HG03135 (cell line): ENCODE measurements at regions not wholly inside any gene's neighbourhood (a gene's known extent, or its start where the extent isn't known, plus 50 kb on each side); places are given as distances from the start of the nearest gene placed in this dataset.

Experiments
- ATAC-seq: cut with Tn5 transposase; IDR thresholded peaks from one replicate; pipeline ENCODE4 v1.9.1; 2021; ENCODE audit warnings: mild to moderate bottlenecking, moderate library complexity; ENCODE audit not compliant: unreplicated experiment

DNA sequence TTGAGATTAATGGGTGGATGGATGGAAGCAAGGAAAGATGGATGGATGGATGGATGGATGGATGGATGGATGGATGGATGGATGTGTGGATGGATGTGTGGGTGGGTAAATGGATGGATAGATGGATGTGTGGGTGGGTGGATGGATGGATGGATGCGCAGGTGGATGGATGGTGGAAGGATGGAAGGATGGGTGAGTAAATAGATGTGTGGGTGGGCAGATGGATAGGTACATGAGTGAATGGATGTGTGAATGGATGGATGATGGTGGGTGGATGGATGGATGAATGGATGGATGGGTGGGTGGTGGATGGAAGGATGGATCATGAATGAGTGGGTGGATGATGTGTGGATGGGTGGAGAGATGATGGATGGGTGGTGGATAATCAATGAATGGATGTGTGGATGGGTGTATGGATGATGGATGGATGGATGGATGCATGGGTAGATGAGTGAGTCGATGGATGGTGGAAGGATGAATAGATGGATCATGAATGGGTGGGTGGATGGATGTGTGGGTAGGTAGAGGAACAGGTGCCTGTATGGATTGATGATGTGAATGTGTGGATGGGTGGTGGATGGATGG lies 375.2 kb downstream of the BRD1 start:
- no peak for ATAC-seq

DNA sequence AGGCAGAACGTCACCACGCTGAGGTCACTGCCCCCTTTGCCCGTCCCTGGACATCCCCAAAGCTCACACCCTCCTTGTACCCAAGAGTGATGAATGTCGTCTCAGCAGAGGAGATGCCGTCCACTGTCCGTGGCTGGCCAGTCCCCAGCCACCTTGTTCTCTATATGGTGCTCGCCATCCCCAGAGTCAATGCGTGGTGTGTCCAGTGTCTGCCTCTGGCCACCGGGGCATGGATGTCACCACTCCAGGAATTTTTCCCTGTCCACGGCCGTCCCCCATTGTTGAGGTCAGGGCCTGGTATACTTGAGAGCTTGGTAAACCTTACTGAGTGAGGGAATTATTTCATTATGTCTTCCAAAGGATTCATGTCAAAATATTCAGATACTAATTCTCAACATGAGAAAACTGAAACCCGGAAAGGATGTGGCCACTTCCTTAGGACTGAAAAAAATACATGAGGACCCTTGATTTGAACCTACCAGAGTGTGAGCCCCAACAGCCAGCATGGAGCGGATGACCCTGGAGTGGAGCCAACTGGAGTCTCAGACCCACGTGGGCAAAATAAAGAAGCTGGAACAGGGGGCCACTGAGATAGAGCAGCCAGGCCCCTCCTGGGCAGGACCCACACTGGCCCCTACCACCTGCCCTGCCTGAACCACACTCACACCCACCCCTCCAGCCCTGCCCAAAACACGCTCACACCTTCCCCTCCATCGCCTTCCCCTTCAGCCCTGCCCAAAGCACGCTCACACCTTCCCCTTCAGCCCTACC lies 376.4 kb downstream of the BRD1 start:
- no peak for ATAC-seq

DNA sequence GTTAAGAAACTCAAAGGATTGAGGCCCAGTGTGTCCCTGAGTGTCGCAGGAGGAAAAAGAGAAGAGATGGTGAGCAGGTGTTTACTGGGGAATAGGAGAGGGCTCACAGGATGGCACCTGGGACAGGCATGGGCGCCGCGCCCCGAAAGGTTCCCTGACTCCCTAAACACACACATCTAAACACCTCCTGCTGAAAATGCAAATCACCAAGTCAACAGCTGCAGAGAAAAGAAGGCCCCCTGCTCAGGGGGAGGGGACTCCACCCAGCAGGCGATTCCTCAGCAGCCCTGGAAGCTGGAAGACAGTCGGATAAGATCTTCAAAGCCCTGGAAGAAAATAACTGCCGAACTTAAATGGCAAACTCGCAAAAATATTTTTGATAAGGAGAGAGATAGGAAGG lies 377.2 kb downstream of the BRD1 start:
- no peak for ATAC-seq

DNA sequence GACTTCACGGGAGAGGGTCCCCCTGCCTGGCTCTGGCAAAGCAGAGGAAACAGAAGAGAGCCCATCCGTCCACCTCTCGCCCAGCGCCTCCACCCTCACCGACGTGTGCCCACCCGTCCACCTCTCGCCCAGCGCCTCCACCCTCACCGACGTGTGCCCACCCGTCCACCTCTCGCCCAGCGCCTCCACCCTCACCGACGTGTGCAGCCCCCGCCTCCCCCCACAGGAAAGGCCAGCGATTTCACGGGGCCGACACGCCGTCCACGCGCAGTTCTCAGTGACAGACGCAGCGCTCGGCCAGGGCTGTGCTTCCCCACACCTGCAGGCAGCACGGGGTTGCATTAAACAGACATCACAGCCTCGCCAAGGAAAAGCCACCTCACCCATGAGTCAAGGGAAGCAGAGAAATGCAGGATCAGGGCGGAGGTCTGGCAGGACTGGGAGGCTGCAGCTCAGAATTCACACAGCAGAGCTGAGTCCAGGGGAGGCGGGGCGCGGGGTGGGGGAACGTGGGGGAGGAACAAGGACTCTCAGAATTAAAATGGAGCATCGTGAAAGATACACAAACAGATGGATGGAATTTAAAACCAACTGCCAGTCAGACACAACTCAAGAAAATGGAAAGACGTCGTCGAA lies 377.7 kb downstream of the BRD1 start:
- no peak for ATAC-seq

DNA sequence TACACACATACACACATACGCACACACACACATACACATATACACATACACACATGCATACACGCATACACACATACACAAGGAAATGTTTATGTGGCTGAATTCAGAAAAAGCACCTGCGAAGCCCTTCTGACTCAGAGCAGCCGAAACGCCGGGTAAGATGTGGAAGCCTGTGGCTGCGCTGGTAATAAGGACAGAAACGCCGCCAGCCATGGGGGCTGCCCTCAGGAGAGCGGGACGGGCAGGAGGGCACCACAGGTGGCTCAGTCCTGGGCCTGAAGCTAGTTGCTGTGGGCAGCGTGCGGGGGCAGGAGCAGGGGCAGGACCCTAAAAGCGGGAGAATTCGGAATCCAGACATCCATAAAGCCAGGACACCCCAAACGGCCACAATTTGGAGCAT lies 378.3 kb downstream of the BRD1 start:
- no peak for ATAC-seq

DNA sequence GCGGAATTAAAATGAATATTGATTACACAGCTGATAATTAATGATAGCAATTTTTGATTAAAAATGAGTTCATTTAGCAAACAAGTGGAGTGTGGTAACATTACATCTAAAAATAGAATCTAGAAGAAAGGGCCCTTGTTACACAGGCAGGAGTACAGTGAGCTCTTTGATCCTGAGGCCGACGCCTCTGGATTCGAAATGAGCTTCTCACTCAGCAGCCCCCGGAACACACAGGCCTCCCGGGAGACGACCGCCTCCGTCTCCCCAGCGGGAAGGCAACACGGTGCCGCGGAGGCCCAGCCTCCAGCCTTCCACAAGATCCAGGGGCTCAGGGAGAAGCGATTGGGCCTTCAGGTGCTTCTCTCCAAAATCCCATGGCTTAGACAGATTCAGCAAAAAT lies 379.1 kb downstream of the BRD1 start:
- ATAC-seq: no peak

DNA sequence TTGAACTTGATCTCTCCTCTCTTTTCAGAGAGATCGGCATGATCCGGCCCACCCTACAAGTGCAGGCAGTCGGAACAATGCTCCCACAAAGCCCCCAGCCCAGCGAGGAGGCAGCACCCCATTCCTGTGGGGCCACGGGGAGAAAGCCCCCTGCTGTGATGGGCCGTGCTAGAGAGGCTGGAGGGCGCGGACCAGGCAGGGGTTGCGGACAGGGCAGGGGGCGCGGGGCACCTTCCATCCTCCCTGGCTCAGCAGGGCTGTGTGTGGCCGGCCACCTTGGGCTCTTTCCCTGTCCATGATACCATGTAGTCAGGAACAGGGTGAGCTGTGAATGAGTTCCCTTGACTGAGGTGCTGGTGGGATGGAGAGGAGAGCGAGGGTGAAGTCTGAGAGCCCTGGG lies 379.8 kb downstream of the BRD1 start:
- ATAC-seq: no peak

DNA sequence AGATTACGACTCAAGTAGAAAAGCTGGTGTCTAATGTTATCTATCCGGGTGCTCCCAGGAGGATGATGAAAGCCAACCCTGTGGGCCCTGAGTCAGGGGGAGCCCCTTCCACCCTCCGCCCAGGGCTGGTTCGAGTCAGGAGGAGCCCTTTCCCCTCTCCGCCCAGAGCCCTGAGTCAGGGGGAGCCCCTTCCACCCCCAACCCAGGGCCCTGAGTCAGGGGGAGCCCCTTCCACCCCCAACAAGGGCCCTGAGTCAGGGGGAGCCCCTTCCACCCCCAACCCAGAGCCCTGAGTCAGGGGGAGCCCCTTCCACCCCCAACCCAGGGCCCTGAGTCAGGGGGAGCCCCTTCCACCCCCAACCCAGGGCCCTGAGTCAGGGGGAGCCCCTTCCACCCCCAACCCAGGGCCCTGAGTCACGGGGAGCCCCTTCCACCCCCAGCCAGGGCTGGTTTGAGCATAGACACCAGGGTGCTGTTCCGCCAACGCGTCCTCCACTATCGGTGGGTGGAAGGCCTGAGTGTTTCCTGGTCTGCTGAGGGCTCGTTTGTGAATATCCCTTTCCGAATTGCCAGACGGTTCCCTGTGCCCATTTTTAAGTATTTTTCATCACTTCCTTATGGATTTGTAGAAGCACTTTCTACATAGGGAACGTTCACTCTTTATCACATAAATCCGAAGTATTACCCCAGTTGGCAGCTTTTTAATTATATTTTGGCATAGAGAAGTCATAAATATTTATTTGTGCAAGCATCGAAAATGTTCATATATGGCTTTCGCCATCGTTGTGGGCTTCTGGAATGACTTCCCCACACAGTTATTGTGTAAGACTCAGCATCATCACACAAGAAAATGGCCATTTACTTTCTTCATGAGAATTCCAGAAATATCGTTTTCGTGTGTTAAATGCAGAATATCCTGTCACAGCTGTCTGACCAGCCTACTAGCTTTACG lies 380.6 kb downstream of the BRD1 start:
- no peak for ATAC-seq

DNA sequence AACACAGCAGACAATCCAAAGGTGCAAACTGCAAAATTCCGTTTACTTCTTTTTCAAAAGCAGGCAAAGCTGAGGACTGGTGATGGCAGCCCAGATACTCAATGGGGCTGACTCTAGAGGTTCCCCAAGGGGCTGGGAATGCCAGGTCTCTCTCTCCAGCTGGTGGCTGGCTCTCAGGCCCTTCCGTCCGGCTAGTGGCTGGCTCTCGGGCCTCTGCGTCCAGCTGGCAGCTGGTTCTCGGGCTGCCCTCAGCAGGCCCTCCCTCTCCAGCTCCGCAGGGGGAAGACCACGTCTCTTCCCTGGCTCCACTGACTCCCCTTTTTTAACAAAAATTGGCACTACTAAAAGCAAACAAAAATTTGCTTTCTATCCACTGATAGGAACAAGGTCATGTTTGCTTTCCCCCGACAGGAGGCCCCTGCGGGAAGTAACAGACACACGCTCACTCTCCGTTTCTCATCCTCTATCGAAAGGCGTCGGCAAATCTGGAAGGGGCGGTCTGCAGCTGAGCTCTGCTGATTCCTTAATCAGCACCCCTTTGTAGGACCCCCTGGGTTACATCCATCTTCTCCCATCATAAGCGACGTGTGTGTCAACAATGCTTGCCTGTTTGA lies 381.4 kb downstream of the BRD1 start:
- ATAC-seq: no peak

DNA sequence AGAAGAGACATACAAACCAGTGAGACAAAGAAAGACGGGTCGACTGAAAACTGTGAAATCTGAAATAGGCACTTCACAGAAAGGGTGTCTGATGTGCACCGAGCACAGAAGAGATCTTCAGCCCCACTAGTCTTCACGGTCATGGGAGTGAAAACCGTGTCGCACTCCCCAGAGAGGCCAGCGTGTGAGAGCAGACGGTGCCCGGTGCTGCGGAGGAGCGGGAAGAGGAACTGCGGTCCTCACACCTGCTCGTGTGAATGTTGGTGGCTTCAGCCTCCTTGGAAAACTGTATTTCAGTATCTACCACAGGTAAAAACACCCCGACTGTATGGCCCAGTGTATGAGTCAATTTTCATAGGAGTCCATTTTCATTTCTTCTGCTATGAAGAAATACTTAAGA lies 382.9 kb downstream of the BRD1 start:
- no peak for ATAC-seq

DNA sequence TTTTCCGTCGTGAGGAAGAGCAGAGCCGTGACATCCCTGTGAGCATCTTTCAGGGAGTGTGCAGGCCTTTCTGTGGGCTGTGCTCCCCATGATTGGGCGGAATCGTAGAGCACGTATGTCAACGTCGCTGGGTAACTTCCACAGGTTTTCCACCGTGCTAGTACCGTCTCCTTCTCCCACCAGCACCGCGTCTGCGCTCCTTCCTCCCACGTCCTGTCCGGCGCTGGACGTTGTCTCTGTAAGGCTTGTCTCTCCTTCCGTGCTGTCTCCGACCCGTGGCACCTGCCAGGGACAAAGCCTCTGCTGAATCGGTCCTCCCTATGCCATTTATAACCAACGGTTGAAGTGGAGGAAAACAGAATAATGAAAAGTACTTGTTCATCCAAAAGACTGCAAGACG lies 386.7 kb downstream of the BRD1 start:
- ATAC-seq: no peak

DNA sequence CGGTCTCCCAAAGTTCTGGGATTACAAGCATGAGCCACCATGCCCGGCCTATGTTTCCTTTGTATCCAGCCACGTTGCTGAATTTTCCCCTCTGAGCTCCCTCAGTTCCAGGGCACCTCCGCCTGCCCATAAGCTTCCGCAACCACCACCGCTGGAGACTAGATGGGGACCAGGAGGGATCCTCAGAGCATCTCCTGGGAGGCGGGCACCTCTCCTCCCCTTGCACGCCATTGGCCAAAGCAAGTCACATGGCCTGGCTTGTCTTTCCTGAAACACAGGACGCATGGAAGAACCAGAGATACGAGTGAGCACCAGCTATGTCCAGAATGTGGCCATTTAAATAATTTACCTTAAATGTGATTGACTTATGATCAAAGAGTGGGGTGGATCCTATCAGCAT lies 388.3 kb downstream of the BRD1 start:
- ATAC-seq: no peak

DNA sequence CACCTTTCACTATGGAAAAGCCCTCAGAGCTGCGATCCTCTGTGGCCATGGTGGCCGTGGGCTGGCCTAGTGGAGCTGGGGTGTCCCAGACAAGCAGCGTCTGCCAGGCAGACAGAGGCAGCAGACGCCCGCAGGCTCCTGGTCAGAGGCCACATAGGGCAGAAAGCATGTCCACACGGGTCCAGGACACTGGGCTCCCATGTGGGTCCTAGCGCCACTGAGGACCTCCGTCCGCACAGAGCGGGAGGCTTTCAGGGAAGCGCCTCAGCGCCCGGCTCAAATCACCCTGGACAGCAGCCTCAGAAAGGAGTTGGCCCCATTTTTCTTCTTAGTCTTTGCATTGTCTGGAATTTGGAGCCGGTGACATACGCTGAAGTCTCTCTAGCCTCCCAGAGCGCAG lies 389.7 kb downstream of the BRD1 start:
- ATAC-seq: no peak

DNA sequence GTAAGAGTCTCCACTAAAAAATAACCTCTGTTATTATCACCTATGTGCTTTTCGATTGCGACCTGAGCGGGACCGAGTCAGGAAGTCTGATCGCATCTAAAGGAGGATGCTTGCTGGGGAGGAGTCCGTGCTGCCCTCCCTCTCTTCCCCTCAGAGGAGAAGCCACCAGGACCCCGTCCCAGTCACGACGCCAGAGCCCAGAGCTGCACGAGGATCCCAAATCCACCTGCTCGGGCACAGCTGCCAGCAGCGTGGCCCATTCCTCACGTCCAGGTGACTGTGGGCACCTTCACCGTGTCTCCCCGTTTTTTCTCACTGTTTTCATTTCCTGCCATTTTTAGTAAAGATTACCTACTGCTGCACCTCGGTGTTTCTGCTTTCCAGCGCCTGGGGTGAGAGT lies 390.3 kb downstream of the BRD1 start:
- no peak for ATAC-seq

DNA sequence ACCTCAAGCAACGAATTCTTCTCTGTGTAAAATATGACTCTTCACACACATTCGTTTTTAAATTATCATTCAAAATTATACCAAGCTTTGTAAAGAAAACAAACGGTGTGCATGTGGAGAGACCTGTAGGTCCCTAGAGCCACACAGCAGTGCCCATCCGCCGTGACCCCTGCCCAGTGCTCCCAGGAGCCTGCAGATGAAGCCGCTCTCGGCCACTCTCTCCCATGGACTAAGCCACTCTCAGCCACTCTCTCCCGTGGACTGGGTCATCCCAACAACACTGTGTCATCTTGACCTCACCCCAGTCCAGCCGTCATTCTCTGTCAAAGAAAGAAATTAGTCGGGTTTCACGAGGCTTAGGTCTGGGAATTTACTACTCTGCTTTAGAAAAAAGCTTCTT lies 391.6 kb downstream of the BRD1 start:
- ATAC-seq: no peak

DNA sequence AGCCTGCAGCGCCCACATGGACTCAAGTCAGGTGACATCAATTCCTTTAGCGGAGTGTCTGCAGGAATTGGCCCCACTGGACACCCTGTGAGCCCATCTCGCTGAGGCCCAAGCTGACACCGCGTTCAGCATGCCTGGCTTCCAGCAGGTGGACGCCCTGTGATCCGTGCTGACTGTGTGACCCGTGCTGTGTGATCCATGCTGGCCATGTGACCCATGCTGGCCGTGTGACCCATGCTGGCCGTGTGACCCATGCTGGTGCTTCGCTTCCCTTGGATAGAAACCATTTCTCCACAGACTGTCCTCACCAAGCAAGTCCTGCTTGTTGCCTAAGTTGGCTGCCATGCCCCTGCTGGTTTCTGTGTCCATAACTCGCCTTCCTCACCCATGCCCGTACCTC lies 392.1 kb downstream of the BRD1 start:
- ATAC-seq: no peak

DNA sequence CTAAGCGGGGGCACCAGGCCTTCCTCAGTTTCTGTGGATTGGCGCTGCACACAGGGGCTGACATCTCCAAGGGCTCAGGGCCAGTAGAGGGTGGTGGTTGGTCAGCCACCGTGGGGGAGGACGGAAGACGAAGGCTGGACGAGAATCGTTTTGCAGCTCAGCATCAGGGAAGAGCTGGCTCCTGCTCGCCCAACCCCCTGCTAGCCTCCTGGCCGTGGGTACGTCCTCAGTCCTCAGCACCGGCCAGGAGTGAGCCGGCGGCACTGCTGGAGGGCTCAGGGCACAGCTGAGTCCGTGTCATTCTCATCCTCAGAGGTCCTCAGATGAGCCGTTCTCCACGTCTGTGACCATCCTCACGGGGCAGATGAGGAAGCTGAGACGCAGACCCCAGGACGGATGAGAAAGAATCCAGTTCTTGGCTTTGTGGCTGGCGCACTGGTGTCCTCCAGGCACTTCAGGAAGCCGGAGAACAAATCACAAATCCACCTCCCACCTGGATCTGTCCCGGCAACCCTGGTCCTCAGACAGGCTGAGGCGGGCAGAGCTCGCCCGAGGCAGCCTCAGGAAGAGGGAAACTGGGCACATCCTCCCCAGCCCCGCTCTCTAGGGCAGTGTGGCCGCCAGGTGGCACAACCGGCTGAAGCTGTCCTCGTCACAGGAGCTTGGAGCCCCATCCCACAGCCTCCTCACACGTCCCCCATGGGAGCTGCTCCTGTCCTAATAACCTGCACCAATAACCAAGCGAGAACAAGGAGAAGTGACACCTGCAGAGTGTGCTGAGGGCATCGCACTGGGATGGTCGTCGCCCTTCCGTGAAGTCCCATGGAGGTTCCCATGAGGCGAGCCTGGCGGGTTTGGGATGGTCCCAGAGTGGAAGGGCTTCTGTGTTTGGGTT lies 393.7 kb downstream of the BRD1 start:
- ATAC-seq: no peak

DNA sequence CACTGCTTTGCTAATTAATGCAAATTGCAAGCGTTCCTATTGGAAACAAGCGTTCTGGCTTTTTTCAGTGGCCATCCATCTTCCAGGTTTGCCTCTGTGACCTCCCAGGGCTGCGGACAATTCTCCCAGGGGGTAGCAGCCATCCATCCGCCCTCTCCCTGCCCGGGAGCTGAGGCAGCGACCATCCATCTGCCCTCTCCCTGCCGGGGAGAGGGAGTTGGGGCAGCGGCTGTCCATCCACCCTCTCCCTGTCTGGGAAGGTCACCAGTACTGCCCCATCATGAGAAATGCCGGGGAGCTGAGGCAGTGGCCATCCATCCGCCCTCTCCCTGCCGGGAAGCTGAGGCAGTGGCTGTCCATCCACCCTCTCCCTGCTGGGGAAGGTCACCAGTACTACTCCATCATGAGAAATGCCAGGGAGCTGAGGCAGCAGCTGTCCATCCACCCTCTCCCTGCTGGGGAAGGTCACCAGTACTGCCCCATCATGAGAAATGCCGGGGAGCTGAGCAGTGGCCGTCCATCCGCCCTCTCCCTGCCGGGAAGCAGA lies 394.7 kb downstream of the BRD1 start:
- no peak for ATAC-seq

DNA sequence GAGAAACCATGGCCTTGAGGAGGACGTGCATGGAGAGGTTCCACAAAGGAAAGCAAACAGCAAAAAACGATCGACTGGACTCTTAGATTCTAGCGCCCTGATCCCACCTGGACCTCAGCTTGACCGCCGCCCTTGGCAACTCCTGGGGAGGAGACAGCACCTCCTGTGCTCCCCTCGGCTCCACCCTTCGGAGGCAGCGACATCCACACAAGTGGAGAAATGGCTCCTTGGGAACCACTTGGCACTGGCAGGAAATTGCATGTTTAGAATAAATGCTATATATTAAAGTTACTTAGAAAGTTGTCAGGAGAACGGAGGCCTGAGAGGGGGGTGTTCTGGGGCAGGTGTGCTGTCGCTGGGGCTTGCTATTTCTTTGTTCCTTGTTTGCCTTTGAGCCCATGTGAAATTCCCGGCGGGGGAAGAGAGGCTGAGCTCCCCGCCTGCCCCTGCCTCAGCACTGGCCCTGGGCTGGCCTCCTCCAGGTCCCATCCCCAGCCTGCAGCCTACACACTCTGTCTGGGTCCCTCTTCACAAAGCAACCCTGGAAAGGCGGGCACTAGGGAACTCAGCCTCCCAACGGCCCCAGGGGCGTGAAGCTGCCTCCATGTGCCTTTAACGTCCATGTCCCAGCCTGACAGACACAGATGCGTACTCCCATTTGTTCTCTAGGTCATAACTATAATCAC lies 395.3 kb downstream of the BRD1 start:
- ATAC-seq: no peak
